ENCODE measurements at regions not wholly inside any gene's neighbourhood (a gene's known extent, or its start where the extent isn't known, plus 50 kb on each side); places are given as distances from the start of the nearest gene placed in this dataset.

DNA sequence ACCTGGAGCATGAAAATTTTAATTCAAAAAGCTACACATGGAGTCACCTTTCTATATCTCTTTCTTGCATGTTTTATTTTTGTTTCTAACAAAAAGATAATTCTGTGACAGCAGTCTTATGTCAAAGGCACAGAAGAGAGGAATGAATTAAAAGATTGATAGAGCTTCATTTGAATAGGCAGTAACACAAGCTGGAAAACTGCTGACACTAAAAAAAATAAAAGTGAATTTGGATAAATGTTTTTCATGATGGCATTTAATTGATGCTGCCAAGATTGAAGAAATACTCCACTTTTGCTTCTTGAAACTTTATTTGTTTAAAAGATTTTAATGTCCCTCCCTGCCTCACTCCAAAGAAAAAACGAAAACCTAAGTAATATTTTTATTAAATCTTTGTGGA lies 887.4 kb downstream of the PLA2G4A start:
- ATAC-seq, result no peak
- no peak overlapping the region for H3K4me3 ChIP-seq
- 47 to 57% methylated on average over 1 of the region's 1 CpG for WGBS, 2 donors

DNA sequence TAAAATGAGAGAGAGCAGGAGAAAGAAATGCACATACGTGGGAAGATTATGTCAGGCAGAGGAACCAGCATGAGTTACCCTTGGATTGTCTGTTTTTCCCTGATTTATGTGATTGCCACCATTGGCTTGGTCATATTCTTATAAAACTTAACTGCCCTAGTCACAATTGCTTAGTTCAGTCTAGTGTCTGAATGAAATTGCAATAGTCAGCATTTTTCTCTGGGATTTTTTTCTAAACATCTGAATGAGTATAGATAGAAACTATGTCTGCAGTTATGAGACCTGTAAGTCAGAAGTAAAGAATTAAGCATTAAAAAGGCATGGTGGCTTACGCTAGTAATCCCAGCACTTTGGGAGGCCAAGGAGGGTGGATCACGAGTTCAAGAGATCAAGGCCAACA lies 889.8 kb downstream of the PLA2G4A start:
- Histone ChIP-seq H3K27ac (no peak overlapping the region), H3K9me3 (no peaks in the 10 kb centered on the region), H3K4me1 (no peaks in the 10 kb centered on the region), H3K36me3 (replicated peaks in 1 of 2; ENCODE audit: insufficient read depth in 1 of 2, low read depth in 2 of 2) (no peaks in the 10 kb centered on the region), H3K27me3 (no peaks in the 10 kb centered on the region), H3K4me3 (no peak overlapping the region)
- intact Hi-C loops (cut with DNase I), result no loop called here
- ATAC-seq (no peak), DNase-seq (no peak)
- 64 to 71% methylated on average over 3 of the region's 3 CpGs for WGBS, 2 donors
- TF ChIP-seq POLR2A (IDR thresholded peaks at IDR 0.05) (no peak), CTCF (IDR thresholded peaks at IDR 0.05) (no peak)

More for the DNA sequence above, 887.4 kb downstream of the PLA2G4A start:
- DNase-seq, result no peak
- Histone ChIP-seq H3K27me3 (no peaks in the 10 kb centered on the region), H3K36me3 (replicated peaks in 1 of 2; ENCODE audit: insufficient read depth in 1 of 2, low read depth in 2 of 2) (no peaks in the 10 kb centered on the region), H3K9me3 (no peaks in the 10 kb centered on the region), H3K27ac (no peak overlapping the region), H3K4me1 (no peaks in the 10 kb centered on the region)
- no peak for TF ChIP-seq POLR2A (IDR thresholded peaks at IDR 0.05)
- no peak for TF ChIP-seq CTCF (IDR thresholded peaks at IDR 0.05)
- intact Hi-C loops (cut with DNase I), result no loop called here

DNA sequence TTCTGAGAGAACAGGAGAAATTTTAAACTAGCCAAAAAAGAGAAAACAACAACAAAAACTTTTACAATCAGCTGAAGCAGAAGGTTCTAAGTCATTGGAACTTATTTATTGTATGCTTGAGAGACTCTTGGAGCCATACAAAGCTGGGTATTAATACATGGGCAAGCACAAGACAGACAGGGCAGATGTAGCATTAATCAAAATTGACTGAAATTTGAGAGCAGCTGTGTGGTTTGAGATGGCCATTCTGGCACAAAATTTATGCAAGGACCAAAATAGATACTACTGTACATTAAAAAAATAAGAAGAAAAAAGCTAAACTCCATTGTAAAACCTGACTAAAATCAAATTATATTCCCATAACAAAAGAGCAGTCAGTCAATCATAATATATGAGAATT lies 892.5 kb downstream of the PLA2G4A start:
- no peaks in the 10 kb centered on the region for H3K4me1 ChIP-seq
- TF ChIP-seq CTCF (IDR thresholded peaks at IDR 0.05) (no peak), POLR2A (IDR thresholded peaks at IDR 0.05) (no peak)
- H3K27ac ChIP-seq, result no peak overlapping the region
- no peak overlapping the region for H3K4me3 ChIP-seq
- H3K36me3 ChIP-seq (replicated peaks in 1 of 2; ENCODE audit: insufficient read depth in 1 of 2, low read depth in 2 of 2), result no peaks in the 10 kb centered on the region
- intact Hi-C loops (cut with DNase I), result no loop called here
- ATAC-seq (no peak), DNase-seq (no peak)
- no peaks in the 10 kb centered on the region for H3K27me3 ChIP-seq
- H3K9me3 ChIP-seq, result peaks cover 0 to 3% (median 0%) of the 10 kb centered on the region in 3 donors

DNA sequence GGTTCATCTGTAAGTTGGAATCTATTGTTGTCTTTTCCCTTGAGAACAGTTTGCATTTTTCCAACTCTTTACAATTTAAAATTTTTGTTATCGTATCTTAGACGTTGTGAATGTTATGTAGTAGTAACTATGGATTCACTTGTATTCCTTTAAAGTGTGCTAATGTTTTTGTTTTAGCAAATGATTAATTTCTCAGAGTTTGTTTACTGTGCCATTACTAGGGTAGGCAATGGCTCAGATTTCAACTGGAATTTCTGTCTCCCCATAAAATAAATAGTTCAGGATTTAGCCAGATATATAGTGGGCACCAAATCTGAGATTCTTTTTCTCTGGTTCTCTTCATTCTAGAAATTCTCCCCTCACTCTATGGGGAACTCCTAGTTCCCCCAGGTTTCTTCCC lies 896.5 kb downstream of the PLA2G4A start:
- Histone ChIP-seq H3K4me3 (no peak overlapping the region), H3K27me3 (no peaks in the 10 kb centered on the region), H3K4me1 (no peaks in the 10 kb centered on the region), H3K27ac (no peak overlapping the region), H3K9me3 (peaks cover 0 to 3% (median 0%) of the 10 kb centered on the region in 3 donors), H3K36me3 (replicated peaks in 1 of 2; ENCODE audit: insufficient read depth in 1 of 2, low read depth in 2 of 2) (no peaks in the 10 kb centered on the region)
- WGBS, 2 donors, result 49 to 75% methylated on average over 2 of the region's 2 CpGs
- intact Hi-C loops (cut with DNase I), result no loop called here
- TF ChIP-seq CTCF (IDR thresholded peaks at IDR 0.05) (no peak), POLR2A (IDR thresholded peaks at IDR 0.05) (no peak)
- no peak for ATAC-seq
- DNase-seq, result no peak

- intact Hi-C loops (cut with DNase I), result no loop called here
- H3K4me3 ChIP-seq, result no peak overlapping the region
- H3K36me3 ChIP-seq (replicated peaks in 1 of 2; ENCODE audit: insufficient read depth in 1 of 2, low read depth in 2 of 2), result no peaks in the 10 kb centered on the region
- H3K27ac ChIP-seq, result no peak overlapping the region
- no peaks in the 10 kb centered on the region for H3K4me1 ChIP-seq
- no peaks in the 10 kb centered on the region for H3K27me3 ChIP-seq
- DNase-seq, result no peak
- no peaks in the 10 kb centered on the region for H3K9me3 ChIP-seq
- TF ChIP-seq CTCF (IDR thresholded peaks at IDR 0.05), result no peak
- TF ChIP-seq POLR2A (IDR thresholded peaks at IDR 0.05), result no peak
- ATAC-seq, result no peak
- 69 to 84% methylated on average over 1 of the region's 1 CpG for WGBS, 2 donors
Measured at GRCh38 chr1:187733232-187733631, 904.5 kb downstream of the PLA2G4A start.

All from body of pancreas (tissue), 4 donors.